Neutrophil (primary cell): ENCODE measurements at regions not wholly inside any gene's neighbourhood (a gene's known extent, or its start where the extent isn't known, plus 50 kb on each side); places are given as distances from the start of the nearest gene placed in this dataset.

Experiments used
- H3K27ac ChIP-seq: fragments of 200-600 bp; sonication (generic); 2 replicates; pipeline ENCODE4 v1.5.1; 2016; ENCODE audit warnings: mild to moderate bottlenecking, moderate library complexity
- H3K27me3 ChIP-seq: fragments of 200-600 bp; sonication (generic); 2 replicates; pipeline ENCODE4 v1.6.0; 2016; ENCODE audit warnings: mild to moderate bottlenecking
- H3K36me3 ChIP-seq: fragments of 200-600 bp; sonication (generic); 2 replicates; pipeline ENCODE4 v1.5.1; 2017
- H3K4me1 ChIP-seq, 2 experiments: fragments of 200-600 bp in 1 of 2; sonication (generic) in 1 of 2; 1 replicate in 1 of 2; 2 replicates in 1 of 2; pipeline versions ENCODE4 v1.5.1 to v1.6.1; 2013 to 2016; ENCODE audit warnings: low read depth in 1 of 2, low read length in 1 of 2, mild to moderate bottlenecking in 1 of 2, moderate library complexity in 1 of 2; ENCODE audit not compliant: control insufficient read depth in 1 of 2, insufficient read depth in 1 of 2
- H3K4me3 ChIP-seq, 2 experiments: fragments of 200-600 bp in 1 of 2; sonication (generic) in 1 of 2; 1 replicate in 1 of 2; 2 replicates in 1 of 2; pipeline ENCODE4 v1.5.1; 2013 to 2016; ENCODE audit warnings: low read depth in 1 of 2, low read length in 1 of 2, mild to moderate bottlenecking in 1 of 2, moderate library complexity in 1 of 2
- H3K9me3 ChIP-seq: fragments of 200-600 bp; sonication (generic); 2 replicates; pipeline ENCODE4 v1.5.1; 2016
- CTCF ChIP-seq: fragments of 200-600 bp; sonication (generic); IDR thresholded peaks from 2 replicates; pipeline ENCODE4 v1.5.1; 2016; ENCODE audit warnings: antibody characterized with exemption

GRCh38 chr6:28721372-28721771 lies 195.7 kb downstream of the GPX5 start:
- Histone ChIP-seq H3K36me3 (no peaks in the 10 kb centered on the region), H3K4me3 (no peak overlapping the region), H3K9me3 (no peaks in the 10 kb centered on the region), H3K27me3 (peaks cover 75% of the 10 kb centered on the region), H3K27ac (no peak overlapping the region), H3K4me1 (no peaks in the 10 kb centered on the region)
- no peak for TF ChIP-seq CTCF

- no peaks in the 10 kb centered on the region for H3K36me3 ChIP-seq
- no peaks in the 10 kb centered on the region for H3K9me3 ChIP-seq
- peaks cover 87% of the 10 kb centered on the region for H3K27me3 ChIP-seq
- no peak for TF ChIP-seq CTCF
- no peaks in the 10 kb centered on the region for H3K4me1 ChIP-seq
- no peak overlapping the region for H3K27ac ChIP-seq
- H3K4me3 ChIP-seq, result no peak overlapping the region
Observed at GRCh38 chr6:28724395-28724794, 198.7 kb downstream of the GPX5 start.

- Histone ChIP-seq H3K27ac (no peak overlapping the region), H3K4me3 (no peak overlapping the region), H3K9me3 (no peaks in the 10 kb centered on the region), H3K4me1 (no peaks in the 10 kb centered on the region), H3K36me3 (no peaks in the 10 kb centered on the region), H3K27me3 (peaks cover 87% of the 10 kb centered on the region)
- TF ChIP-seq CTCF, result no peak
Observed at GRCh38 chr6:28725274-28725809, 198.4 kb downstream of the TRIM27 start.

- H3K36me3 ChIP-seq, result no peaks in the 10 kb centered on the region
- H3K27me3 ChIP-seq, result peaks cover 87% of the 10 kb centered on the region
- no peak overlapping the region for H3K4me3 ChIP-seq
- H3K9me3 ChIP-seq, result no peaks in the 10 kb centered on the region
- no peak for TF ChIP-seq CTCF
- H3K4me1 ChIP-seq, result no peaks in the 10 kb centered on the region
- no peak overlapping the region for H3K27ac ChIP-seq
Observed at GRCh38 chr6:28725890-28726348, 197.9 kb downstream of the TRIM27 start.

GRCh38 chr6:28726569-28727309 lies 197.0 kb downstream of the TRIM27 start:
- no peak overlapping the region for H3K4me3 ChIP-seq
- no peaks in the 10 kb centered on the region for H3K9me3 ChIP-seq
- H3K27me3 ChIP-seq, result peaks cover 87% of the 10 kb centered on the region
- H3K36me3 ChIP-seq, result no peaks in the 10 kb centered on the region
- no peak for TF ChIP-seq CTCF
- H3K4me1 ChIP-seq, result no peaks in the 10 kb centered on the region
- H3K27ac ChIP-seq, result no peak overlapping the region
